Posterior cingulate gyrus (tissue), 11 donors: ENCODE measurements at regions not wholly inside any gene's neighbourhood (a gene's known extent, or its start where the extent isn't known, plus 50 kb on each side); places are given as distances from the start of the nearest gene placed in this dataset.
"Not testable (repeated sequence)": the region's sequence is repeated elsewhere in the genome, so short reads cannot be mapped to it uniquely, and the experiment has no call there.

Source experiments
- DNase-seq, 10 donors: peaks; one replicate each; pipeline versions ENCODE4 v3.0.0 to v3.0.0-alpha.2; 2020 to 2021; ENCODE audit warnings: mixed read lengths in 3 of 10
- intact Hi-C: fragments of 100-400 bp; cut with DNase I; formaldehyde crosslinking; loops from one replicate; pipeline ENCODE4 v1.15.1; 2023

- intact Hi-C loops, DNase-seq: not testable (repeated sequence)
Observed at GRCh38 chr15:29648415-29648814, 173.9 kb downstream of the TJP1 start.

- DNase-seq: no peak
- intact Hi-C loops: no loop called here
Observed at GRCh38 chr15:29645841-29646240, 176.4 kb downstream of the TJP1 start.

- intact Hi-C loops: not testable (repeated sequence)
- DNase-seq: peak in 1 of 10 donors; percentile 56
Observed at GRCh38 chr15:29644361-29644760, 177.9 kb downstream of the TJP1 start.

- intact Hi-C loops: no loop called here
- DNase-seq: no peak
Observed at GRCh38 chr15:29638781-29639180, 183.5 kb downstream of the TJP1 start.

- DNase-seq: peak in 1 of 10 donors; percentile 42
- intact Hi-C loops: no loop called here
Observed at GRCh38 chr15:29638011-29638410, 184.3 kb downstream of the TJP1 start.

- DNase-seq: no peak
- intact Hi-C loops: no loop called here
Observed at GRCh38 chr15:29637555-29637954, 184.7 kb downstream of the TJP1 start.

GRCh38 chr15:29636921-29637320, 185.3 kb downstream of the TJP1 start:
- intact Hi-C loops: no loop called here
- no peak for DNase-seq

- intact Hi-C loops: no loop called here
Observed at GRCh38 chr15:29636140-29636539, 186.1 kb downstream of the TJP1 start.

GRCh38 chr15:29635513-29636098, 186.7 kb downstream of the TJP1 start:
- DNase-seq: no peak
- intact Hi-C loops: no loop called here

More at GRCh38 chr15:29636140-29636539, 186.1 kb downstream of the TJP1 start:
- DNase-seq: peak in 1 of 10 donors; percentile 84

GRCh38 chr15:29633971-29634370, 188.3 kb downstream of the TJP1 start:
- intact Hi-C loops: no loop called here
- DNase-seq: no peak

GRCh38 chr15:29632671-29633406, 189.4 kb downstream of the TJP1 start:
- intact Hi-C loops: no loop called here
- DNase-seq: no peak

GRCh38 chr15:29631076-29632070, 190.9 kb downstream of the TJP1 start:
- peak in 6 of 10 donors; percentile 17 to 89 (median 64) for DNase-seq
- intact Hi-C loops: no loop called here

GRCh38 chr15:29624271-29624670, 198.0 kb downstream of the TJP1 start:
- intact Hi-C loops: no loop called here
- no peak for DNase-seq

- intact Hi-C loops: no loop called here
- DNase-seq: no peak
Observed at GRCh38 chr15:29623116-29623639, 199.1 kb downstream of the TJP1 start.

GRCh38 chr15:29622637-29623036, 199.6 kb downstream of the TJP1 start:
- intact Hi-C loops: no loop called here

GRCh38 chr15:29621616-29622015, 200.7 kb downstream of the TJP1 start:
- intact Hi-C loops: no loop called here

More at GRCh38 chr15:29622637-29623036, 199.6 kb downstream of the TJP1 start:
- DNase-seq: no peak

GRCh38 chr15:29618586-29618985, 203.7 kb downstream of the TJP1 start:
- intact Hi-C loops: no loop called here
- no peak for DNase-seq

More at GRCh38 chr15:29621616-29622015, 200.7 kb downstream of the TJP1 start:
- no peak for DNase-seq

- intact Hi-C loops: no loop called here
- no peak for DNase-seq
Observed at GRCh38 chr15:29616512-29616911, 205.8 kb downstream of the TJP1 start.

- intact Hi-C loops: no loop called here
- no peak for DNase-seq
Observed at GRCh38 chr15:29615791-29616190, 206.5 kb downstream of the TJP1 start.

GRCh38 chr15:29613951-29614382, 208.3 kb downstream of the TJP1 start:
- DNase-seq: no peak
- intact Hi-C loops: no loop called here

GRCh38 chr15:29612701-29613100, 209.6 kb downstream of the TJP1 start:
- no peak for DNase-seq
- intact Hi-C loops: no loop called here
